MM.1S (cell line): ENCODE measurements at regions not wholly inside any gene's neighbourhood (a gene's known extent, or its start where the extent isn't known, plus 50 kb on each side); places are given as distances from the start of the nearest gene placed in this dataset.

ENCODE experiments used
- DNase-seq: peaks from one replicate; pipeline ENCODE4 v3.0.0-alpha.2; 2015
- H2AFZ ChIP-seq: fragments of 300-600 bp; sonication (generic); 2 replicates; pipeline ENCODE4 v1.6.0; 2016; ENCODE audit warnings: antibody characterized with exemption, low read length
- H3F3A ChIP-seq: fragments of 300-600 bp; sonication (generic); 2 replicates; pipeline ENCODE4 v1.6.1; 2016; ENCODE audit warnings: mild to moderate bottlenecking, antibody characterized with exemption, low read length, moderate library complexity, mixed read lengths; ENCODE audit not compliant: insufficient read depth
- H3K27ac ChIP-seq: fragments of 300-600 bp; sonication (generic); 2 replicates; pipeline ENCODE4 v1.5.1; 2016; ENCODE audit warnings: mild to moderate bottlenecking, low read length
- H3K27me3 ChIP-seq: fragments of 300-600 bp; sonication (generic); replicated peaks from 2 replicates; pipeline ENCODE4 v1.6.0; 2016; ENCODE audit warnings: low read length; ENCODE audit not compliant: insufficient read depth
- H3K36me3 ChIP-seq: fragments of 300-600 bp; sonication (generic); replicated peaks from 2 replicates; pipeline ENCODE4 v1.6.1; 2016; ENCODE audit warnings: mild to moderate bottlenecking, low read length, mixed read lengths; ENCODE audit not compliant: insufficient read depth
- H3K4me1 ChIP-seq: fragments of 300-600 bp; sonication (generic); 2 replicates; pipeline ENCODE4 v1.6.1; 2016; ENCODE audit warnings: low read length, mixed read lengths
- H3K4me2 ChIP-seq: fragments of 300-600 bp; sonication (generic); 2 replicates; pipeline ENCODE4 v1.6.0; 2016; ENCODE audit warnings: low read depth, low read length
- H3K4me3 ChIP-seq: fragments of 300-600 bp; sonication (generic); 2 replicates; pipeline ENCODE4 v1.5.1; 2016; ENCODE audit warnings: low read length, mixed read lengths
- H3K79me2 ChIP-seq: fragments of 300-600 bp; sonication (generic); 2 replicates; pipeline ENCODE4 v1.6.1; 2016; ENCODE audit warnings: mixed run types, low read length, mixed read lengths
- H3K9ac ChIP-seq: fragments of 300-600 bp; sonication (generic); 2 replicates; pipeline ENCODE4 v1.6.1; 2016; ENCODE audit warnings: low read length, mixed read lengths
- H3K9me2 ChIP-seq: fragments of 300-600 bp; sonication (generic); replicated peaks from 2 replicates; pipeline ENCODE4 v1.6.1; 2016; ENCODE audit warnings: mild to moderate bottlenecking, low read length, mixed read lengths; ENCODE audit not compliant: insufficient read depth
- H3K9me3 ChIP-seq: fragments of 300-600 bp; sonication (generic); replicated peaks from 2 replicates; pipeline ENCODE4 v1.6.1; 2016; ENCODE audit warnings: mild to moderate bottlenecking, low read length, mixed read lengths; ENCODE audit not compliant: insufficient read depth
- H4K20me1 ChIP-seq: fragments of 300-600 bp; sonication (generic); 2 replicates; pipeline ENCODE4 v1.6.1; 2016; ENCODE audit warnings: mild to moderate bottlenecking, low read length, moderate library complexity, mixed read lengths; ENCODE audit not compliant: insufficient read depth
- CTCF ChIP-seq: fragments of 300-600 bp; sonication (generic); IDR thresholded peaks from 2 replicates; pipeline ENCODE4 v1.5.1; 2016; ENCODE audit warnings: antibody characterized with exemption, low read length, mixed read lengths
- EZH2 ChIP-seq: fragments of 300-600 bp; sonication (generic); optimal IDR thresholded peaks from 2 replicates; pipeline ENCODE3; 2017; ENCODE audit warnings: low read depth, mild to moderate bottlenecking, antibody characterized with exemption, low read length, mixed read lengths
- EZH2phosphoT487 ChIP-seq: fragments of 300-600 bp; sonication (generic); IDR thresholded peaks from 2 replicates; pipeline ENCODE4 v1.6.1; 2018; ENCODE audit warnings: antibody characterized with exemption, low read length

- Histone ChIP-seq H3K4me1 (no peaks in the 10 kb centered on the region), H3K9me2 (no peaks in the 10 kb centered on the region), H3K4me2 (no peak overlapping the region), H2AFZ (no peak overlapping the region), H3K9me3 (no peaks in the 10 kb centered on the region), H3K4me3 (no peak overlapping the region), H3K36me3 (no peaks in the 10 kb centered on the region), H3K9ac (no peak overlapping the region), H4K20me1 (no peaks in the 10 kb centered on the region), H3K27ac (no peak overlapping the region), H3K79me2 (no peaks in the 10 kb centered on the region), H3K27me3 (no peaks in the 10 kb centered on the region), H3F3A (no peaks in the 10 kb centered on the region)
- DNase-seq: no peak
- TF ChIP-seq EZH2phosphoT487: no peak
These were observed 308.1 kb upstream of the ATP10A start for GRCh38 chr15:26171266-26171665.

DNA sequence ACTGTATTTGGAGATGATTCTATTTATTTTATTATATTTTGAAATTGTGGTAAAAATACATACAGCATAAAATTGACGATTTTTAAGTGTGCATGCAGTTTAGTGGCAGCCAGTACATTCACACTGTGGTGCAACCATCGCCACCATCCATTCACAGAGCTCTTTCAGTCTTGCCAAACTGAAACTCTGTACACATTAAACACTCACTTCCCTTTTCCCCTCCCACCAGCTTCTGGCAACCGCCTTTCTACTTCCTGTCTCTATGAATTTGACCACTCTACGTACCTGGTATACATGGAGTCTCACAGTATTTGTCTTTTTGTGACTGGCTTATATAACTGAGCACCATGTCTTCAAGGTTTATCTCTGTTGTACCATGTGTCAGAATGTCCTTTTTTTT lies 303.3 kb upstream of the ATP10A start:
- H2AFZ ChIP-seq: no peak overlapping the region
- no peaks in the 10 kb centered on the region for H4K20me1 ChIP-seq
- no peaks in the 10 kb centered on the region for H3K27me3 ChIP-seq
- no peaks in the 10 kb centered on the region for H3K9me2 ChIP-seq
- H3K27ac ChIP-seq: no peak overlapping the region
- TF ChIP-seq EZH2phosphoT487 (no peak), EZH2 (no peak), CTCF (no peak)
- no peaks in the 10 kb centered on the region for H3K36me3 ChIP-seq
- H3K4me3 ChIP-seq: no peak overlapping the region
- H3F3A ChIP-seq: no peaks in the 10 kb centered on the region
- no peak for DNase-seq
- no peaks in the 10 kb centered on the region for H3K9me3 ChIP-seq
- H3K4me1 ChIP-seq: no peaks in the 10 kb centered on the region
- no peak overlapping the region for H3K9ac ChIP-seq
- H3K4me2 ChIP-seq: no peak overlapping the region
- H3K79me2 ChIP-seq: no peaks in the 10 kb centered on the region

DNA sequence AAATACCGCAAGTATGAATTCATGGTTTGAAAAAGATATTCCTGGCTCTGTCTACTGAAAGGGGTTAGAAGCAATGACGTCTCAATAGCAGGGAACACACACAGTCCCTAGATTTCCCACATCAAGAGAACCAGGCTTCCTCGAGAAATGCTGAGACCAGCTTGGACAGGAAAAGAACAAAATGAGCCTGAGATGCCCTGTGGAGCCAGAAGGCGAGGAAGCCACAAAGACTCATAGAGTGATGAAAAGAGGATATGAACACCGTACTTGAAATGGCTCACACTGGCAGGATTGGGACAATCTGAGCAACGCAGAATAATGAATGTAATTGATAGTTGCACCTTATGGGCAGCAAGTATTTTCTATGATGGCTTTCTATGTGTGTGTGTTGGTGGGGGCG lies 302.4 kb upstream of the ATP10A start:
- Histone ChIP-seq H3F3A (no peaks in the 10 kb centered on the region), H3K27ac (no peak overlapping the region), H3K9me2 (no peaks in the 10 kb centered on the region), H3K9me3 (no peaks in the 10 kb centered on the region), H3K4me1 (no peaks in the 10 kb centered on the region), H3K4me2 (no peak overlapping the region), H3K27me3 (no peaks in the 10 kb centered on the region), H3K79me2 (no peaks in the 10 kb centered on the region), H3K4me3 (no peak overlapping the region), H4K20me1 (no peaks in the 10 kb centered on the region), H3K9ac (no peak overlapping the region), H2AFZ (no peak overlapping the region), H3K36me3 (no peaks in the 10 kb centered on the region)
- no peak for DNase-seq
- TF ChIP-seq CTCF (no peak), EZH2 (no peak), EZH2phosphoT487 (no peak)

DNA sequence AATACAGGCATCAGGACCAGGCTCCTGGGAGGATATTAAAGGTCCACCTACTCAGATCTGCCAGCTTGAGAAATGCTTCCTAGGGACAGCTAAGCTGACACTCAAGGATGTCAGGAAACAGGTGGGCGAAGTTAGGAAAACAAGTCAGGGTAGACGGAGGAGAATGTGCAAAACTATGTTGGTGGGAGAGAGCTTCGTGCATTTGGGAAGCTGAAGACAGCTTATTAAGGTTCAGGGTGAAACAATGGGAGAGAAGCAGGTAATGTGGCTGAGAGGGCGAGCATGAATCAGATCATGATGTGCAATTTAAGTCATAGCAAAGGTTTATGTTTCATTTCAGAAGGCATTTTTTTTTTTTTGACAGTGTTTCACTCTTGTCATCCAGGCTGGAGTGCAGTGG lies 297.2 kb upstream of the ATP10A start:
- no peak overlapping the region for H3K9ac ChIP-seq
- no peaks in the 10 kb centered on the region for H3K36me3 ChIP-seq
- no peak for TF ChIP-seq CTCF
- TF ChIP-seq EZH2phosphoT487: no peak
- no peak for TF ChIP-seq EZH2
- H2AFZ ChIP-seq: no peak overlapping the region
- H3K79me2 ChIP-seq: no peaks in the 10 kb centered on the region
- H3K27ac ChIP-seq: no peak overlapping the region
- H3K4me1 ChIP-seq: no peaks in the 10 kb centered on the region
- no peaks in the 10 kb centered on the region for H3K27me3 ChIP-seq
- H3K9me3 ChIP-seq: no peaks in the 10 kb centered on the region
- H3K9me2 ChIP-seq: no peaks in the 10 kb centered on the region
- DNase-seq: no peak
- no peak overlapping the region for H3K4me3 ChIP-seq
- no peaks in the 10 kb centered on the region for H3F3A ChIP-seq
- H4K20me1 ChIP-seq: no peaks in the 10 kb centered on the region
- no peak overlapping the region for H3K4me2 ChIP-seq
